Panc1 (cell line): ENCODE measurements at regions not wholly inside any gene's neighbourhood (a gene's known extent, or its start where the extent isn't known, plus 50 kb on each side); places are given as distances from the start of the nearest gene placed in this dataset.

ENCODE experiments used
- TF ChIP-seq, protein P1 (sequence below): fragments of 450-650 bp; IDR thresholded peaks from 2 replicates; pipeline ENCODE4 v1.5.1; 2017; ENCODE audit warnings: mild to moderate bottlenecking
- TF ChIP-seq, protein P2 (sequence below), 2 experiments: IDR thresholded peaks; 2 replicates each; pipeline ENCODE4 v1.6.1; 2011 to 2012; ENCODE audit warnings: low read depth in 2 of 2, control low read depth in 1 of 2, low read length in 1 of 2, mild to moderate bottlenecking in 1 of 2, moderate library complexity in 1 of 2; ENCODE audit not compliant: insufficient read depth in 1 of 2

DNA sequence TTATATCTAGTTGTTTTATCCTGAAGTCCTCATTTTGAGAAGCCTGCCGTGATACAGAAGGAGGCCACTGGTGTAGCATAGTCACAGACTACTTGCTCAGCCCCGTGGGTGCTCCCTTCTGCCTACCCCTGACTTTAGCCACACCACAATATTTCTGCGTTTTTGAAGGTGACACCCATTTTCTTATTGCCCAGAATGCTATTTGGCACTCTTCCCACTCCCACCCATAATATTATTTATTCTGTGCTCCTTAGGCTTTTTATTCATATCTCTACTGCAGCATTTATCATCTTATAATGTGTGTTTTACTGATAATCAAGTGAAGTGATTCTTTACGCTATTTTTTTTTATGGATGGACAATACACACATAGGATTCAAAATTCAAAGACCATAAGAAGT lies 107.3 kb downstream of the OR2B2 start:
- TF ChIP-seq, protein P1, sequence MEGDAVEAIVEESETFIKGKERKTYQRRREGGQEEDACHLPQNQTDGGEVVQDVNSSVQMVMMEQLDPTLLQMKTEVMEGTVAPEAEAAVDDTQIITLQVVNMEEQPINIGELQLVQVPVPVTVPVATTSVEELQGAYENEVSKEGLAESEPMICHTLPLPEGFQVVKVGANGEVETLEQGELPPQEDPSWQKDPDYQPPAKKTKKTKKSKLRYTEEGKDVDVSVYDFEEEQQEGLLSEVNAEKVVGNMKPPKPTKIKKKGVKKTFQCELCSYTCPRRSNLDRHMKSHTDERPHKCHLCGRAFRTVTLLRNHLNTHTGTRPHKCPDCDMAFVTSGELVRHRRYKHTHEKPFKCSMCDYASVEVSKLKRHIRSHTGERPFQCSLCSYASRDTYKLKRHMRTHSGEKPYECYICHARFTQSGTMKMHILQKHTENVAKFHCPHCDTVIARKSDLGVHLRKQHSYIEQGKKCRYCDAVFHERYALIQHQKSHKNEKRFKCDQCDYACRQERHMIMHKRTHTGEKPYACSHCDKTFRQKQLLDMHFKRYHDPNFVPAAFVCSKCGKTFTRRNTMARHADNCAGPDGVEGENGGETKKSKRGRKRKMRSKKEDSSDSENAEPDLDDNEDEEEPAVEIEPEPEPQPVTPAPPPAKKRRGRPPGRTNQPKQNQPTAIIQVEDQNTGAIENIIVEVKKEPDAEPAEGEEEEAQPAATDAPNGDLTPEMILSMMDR = no peak
- TF ChIP-seq, protein P2, sequence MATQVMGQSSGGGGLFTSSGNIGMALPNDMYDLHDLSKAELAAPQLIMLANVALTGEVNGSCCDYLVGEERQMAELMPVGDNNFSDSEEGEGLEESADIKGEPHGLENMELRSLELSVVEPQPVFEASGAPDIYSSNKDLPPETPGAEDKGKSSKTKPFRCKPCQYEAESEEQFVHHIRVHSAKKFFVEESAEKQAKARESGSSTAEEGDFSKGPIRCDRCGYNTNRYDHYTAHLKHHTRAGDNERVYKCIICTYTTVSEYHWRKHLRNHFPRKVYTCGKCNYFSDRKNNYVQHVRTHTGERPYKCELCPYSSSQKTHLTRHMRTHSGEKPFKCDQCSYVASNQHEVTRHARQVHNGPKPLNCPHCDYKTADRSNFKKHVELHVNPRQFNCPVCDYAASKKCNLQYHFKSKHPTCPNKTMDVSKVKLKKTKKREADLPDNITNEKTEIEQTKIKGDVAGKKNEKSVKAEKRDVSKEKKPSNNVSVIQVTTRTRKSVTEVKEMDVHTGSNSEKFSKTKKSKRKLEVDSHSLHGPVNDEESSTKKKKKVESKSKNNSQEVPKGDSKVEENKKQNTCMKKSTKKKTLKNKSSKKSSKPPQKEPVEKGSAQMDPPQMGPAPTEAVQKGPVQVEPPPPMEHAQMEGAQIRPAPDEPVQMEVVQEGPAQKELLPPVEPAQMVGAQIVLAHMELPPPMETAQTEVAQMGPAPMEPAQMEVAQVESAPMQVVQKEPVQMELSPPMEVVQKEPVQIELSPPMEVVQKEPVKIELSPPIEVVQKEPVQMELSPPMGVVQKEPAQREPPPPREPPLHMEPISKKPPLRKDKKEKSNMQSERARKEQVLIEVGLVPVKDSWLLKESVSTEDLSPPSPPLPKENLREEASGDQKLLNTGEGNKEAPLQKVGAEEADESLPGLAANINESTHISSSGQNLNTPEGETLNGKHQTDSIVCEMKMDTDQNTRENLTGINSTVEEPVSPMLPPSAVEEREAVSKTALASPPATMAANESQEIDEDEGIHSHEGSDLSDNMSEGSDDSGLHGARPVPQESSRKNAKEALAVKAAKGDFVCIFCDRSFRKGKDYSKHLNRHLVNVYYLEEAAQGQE (IDR thresholded peaks at IDR 0.05; ENCODE audit: insufficient read depth in 1 of 2, low read depth in 2 of 2, low read length in 1 of 2) = no peak
